ENCODE measurements at regions not wholly inside any gene's neighbourhood (a gene's known extent, or its start where the extent isn't known, plus 50 kb on each side); places are given as distances from the start of the nearest gene placed in this dataset.
A peak's percentile ranks its signal among the peaks of the same experiment; 100 is the strongest.

DNA sequence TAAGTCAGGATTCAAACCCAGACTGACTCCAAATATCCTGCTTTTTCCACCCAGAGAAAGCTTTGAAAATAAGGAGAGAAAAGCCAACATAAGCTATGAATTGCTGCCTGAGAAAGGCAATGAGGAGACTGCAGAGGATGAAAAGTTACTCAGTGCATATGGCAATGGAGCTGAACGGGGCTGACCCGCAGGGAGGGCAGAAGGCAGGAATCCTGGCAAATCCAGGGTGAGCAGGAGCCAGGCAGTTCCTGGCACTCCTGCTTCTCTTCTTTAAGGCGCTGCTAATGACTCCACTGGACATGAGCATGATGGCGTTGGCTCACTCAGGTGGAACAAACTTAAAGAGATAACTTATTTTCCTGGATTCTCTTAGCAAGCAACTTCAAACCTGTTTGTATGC lies 95.2 kb upstream of the TMCC3 start:
- DNase-seq: no peak

GRCh38 chr12:94743174-94743573 lies 92.8 kb upstream of the TMCC3 start:
- no peak for DNase-seq

- no peak for DNase-seq
Observed at GRCh38 chr12:94740601-94741362, 90.4 kb upstream of the TMCC3 start.

DNA sequence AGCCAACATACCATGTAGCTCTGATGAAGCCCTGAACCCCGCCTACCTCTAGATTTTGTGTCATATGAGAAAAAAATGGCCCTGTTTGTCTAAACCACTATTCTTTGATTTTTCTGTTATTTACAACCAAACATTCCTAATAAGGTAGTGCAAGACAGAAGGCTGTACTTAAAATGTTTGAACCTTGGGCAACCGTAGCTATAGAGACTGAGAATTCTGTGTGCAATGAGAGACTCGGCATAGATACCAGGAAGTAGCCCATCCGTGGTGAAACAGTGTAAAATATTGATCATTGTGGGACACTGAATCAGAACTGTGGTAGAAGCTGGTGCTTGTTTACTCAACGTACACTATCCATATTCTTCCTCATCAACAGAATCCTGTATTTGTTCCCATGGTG lies 86.5 kb upstream of the TMCC3 start:
- DNase-seq: no peak

DNA sequence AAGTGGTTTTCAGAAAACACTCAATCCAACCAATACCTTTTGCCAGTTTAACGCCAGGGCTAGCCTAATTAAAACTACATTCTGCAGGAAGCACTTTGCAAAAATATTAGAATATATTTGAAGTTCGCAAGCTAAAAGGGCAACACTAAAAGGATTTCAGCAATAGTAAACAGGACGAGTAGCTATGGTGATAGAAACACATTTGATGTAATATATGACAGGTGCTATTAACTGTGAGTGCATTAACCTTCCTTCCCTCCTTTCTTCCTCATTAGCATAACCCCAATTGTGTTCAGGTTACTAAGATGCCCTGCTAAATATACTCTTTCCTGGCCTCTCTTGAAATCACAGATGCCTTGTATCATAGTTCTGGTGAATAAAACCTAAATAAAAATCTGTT lies 85.6 kb upstream of the TMCC3 start:
- DNase-seq: peak; percentile 44

DNA sequence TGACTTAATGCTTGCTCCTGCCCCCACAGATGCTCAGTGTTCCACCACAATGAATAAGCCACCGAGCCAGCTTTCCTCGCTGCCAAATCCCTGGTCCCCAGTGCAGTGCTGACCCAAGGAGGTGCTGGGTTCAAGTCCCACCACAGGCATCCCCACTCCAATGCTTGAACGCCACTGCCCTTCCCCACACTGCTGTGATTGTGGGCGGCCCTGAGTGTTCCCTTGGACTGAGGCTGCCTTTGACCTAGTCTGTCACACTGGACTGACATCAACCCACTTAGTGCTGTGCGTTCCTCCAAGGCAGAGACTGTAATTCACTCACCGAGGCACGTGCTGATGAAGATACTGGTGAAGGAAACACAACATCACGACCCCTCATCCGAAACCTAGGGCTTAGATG lies 83.4 kb upstream of the TMCC3 start:
- DNase-seq: no peak

GRCh38 chr12:94732367-94732990 lies 82.1 kb upstream of the TMCC3 start:
- DNase-seq: no peak

DNA sequence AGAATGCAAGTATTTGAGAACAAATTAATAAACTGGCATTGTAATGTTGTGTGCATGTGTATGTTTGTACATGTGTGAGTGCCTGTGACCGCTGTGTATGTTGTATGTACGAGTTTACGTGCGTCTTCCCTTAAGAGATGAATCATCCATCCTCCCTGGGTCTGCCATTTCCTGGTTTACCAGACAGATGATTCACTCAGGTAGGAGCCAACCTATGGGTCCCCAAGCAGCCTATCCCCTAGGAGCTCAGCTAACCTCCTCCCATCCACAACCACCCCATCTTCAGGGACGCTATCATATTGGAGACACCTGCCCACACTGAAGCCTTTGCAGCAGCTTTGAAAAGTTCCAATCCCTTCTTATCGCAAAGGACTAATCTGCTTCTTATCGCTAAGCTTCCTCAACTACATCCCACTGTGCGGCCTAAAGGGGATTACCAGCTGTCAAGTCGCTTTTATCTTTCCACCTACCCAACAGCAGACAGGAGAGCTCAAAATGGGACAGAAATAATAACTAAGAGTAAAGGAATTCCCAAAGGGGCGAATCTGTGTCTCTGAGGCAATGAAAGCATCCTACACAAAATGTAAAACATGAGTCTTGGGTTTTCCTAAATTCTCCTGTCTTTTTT lies 81.5 kb upstream of the TMCC3 start:
- no peak for DNase-seq

GRCh38 chr12:94730847-94731246 lies 80.5 kb upstream of the TMCC3 start:
- DNase-seq: peak; percentile 84

DNA sequence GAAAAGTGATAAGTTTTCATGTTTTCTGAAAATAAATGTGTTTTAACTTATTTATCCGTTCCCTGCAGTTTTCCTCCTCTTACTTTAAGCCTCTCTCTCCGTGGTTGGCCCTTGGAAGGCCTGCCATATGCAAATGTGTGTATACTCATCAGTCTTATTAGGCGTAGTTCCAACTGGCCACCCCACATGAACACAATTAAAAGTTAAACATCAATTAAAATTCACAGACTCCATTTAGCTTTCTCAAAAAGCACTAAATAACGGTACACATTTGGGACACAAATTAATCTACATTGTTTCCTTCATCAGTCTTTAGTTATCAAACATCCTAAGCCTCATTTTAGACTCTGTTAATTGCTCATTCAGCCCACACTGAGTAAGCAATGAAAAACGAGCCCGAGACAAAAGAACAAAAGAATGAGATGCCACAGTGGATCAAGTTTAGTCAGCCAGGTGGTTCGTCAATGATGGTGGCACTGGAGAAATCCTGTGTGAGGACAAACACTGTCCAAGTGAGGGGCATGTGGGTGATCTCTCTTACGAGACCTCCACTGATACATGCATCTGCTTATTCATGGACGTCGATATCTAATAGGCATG lies 76.0 kb upstream of the TMCC3 start:
- no peak for DNase-seq

GRCh38 chr12:94725375-94726168 lies 75.2 kb upstream of the TMCC3 start:
- DNase-seq: no peak

DNA sequence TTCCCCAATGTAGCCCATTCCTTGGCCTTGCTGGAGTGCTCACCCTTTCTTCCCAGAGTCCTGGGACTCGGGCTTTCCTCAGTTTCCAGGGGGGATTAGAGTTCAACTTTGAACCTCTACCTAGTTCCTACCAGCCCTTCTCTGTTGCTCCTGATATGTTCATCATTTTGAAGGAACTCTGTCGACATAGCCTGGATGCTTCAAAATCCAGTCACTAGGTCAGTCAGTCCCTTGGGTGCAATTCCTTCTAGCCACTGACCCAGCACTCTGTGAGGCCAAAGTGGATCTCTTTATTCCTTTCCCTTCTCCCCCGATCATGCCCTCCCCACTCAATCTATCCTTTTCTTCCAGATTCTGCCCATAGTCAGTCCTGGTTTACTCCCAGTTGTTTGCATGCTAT lies 72.3 kb upstream of the TMCC3 start:
- no peak for DNase-seq

DNA sequence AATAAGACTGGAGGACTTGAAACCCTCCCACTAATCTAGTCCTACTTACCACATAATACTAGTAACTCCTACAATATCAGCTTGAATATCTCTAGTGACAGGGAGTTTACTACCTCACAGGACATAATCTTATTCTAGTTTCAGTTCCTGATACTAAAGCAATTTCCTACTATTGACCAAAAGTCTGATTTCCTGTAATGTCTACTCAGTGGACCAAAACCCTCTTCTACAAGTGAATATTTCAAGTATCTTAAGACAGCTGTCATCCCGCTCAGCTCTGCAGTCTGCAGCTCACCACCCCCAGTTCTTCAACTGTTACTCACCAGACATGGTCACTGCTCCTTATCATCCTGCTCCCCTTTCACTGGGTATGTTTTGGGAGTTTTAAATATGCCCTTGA lies 70.8 kb upstream of the TMCC3 start:
- DNase-seq: no peak

- DNase-seq: no peak
Observed at GRCh38 chr12:94718114-94718513, 67.8 kb upstream of the TMCC3 start.

GRCh38 chr12:94717656-94718055 lies 67.3 kb upstream of the TMCC3 start:
- no peak for DNase-seq

DNA sequence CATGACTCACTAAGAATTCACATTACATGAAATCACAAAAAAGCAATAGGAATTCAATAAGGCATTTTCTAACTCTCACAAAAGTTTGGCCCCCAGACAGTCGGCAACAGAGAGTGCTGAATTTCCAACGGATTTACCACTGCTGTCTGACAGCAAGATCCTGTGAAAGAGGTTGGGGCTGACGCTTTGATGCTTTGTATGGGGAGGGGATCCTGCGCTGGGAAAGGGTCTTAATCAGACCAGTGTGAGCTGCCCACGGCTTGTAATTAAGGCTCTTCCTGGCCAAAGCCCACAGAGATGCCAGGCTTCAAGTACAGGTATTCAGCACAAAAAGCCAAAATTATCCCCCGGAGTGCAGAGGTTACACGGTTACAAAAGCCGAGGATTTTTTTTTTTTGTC lies 66.8 kb upstream of the TMCC3 start:
- no peak for DNase-seq

DNA sequence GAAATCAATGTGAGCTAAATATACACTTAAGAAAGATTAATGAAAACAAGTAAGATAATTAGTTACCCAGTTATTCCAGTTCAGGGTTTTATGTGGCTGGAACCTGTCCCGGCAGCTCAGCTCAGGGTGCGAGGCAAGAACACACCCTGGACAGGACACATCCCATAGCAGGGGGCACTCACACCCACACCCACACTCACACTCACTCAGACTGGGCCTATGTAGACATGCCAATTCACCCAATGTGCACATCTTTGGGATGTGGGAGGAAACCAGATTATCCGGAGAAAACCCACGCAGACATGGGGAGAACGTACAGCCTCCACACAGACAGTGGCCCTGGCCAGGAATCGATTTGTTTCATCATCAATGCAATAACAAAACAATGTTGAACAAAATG lies 66.0 kb upstream of the TMCC3 start:
- DNase-seq: no peak

DNA sequence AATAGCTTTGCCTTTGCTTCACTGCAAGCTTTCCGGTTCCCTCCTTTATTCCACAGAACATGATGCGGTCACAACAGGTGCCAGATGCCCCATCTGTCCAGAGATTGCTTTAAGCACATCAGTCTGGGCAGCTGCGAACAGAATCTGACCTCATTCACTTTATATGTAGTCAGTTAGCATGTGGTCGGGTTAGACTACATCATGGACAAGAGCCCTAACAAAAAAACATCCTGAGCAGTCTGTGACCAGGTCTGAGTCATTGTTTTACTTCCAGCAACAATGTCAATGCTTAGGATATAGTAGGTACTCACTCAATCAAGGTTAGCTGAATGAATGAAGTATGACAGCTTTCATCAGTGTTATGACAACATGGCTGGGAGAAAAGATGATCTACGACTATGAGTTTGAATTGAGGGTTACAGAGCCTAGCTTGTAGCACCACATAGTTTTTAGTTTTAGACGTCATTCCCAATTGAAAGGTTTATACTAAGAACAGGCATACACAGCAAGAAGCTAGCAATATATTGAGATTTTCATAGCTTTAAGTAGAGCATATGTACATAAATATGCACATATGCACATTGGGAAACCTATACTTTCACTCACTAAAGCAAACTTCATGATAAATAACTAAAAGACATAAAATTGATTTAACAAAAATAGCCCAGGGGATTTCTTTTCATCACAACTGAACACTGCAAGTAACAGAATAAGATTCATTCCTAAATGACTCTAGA lies 64.2 kb upstream of the TMCC3 start:
- DNase-seq: no peak

- no peak for DNase-seq
Observed at GRCh38 chr12:94712815-94713515, 62.6 kb upstream of the TMCC3 start.

GRCh38 chr12:94710933-94711332 lies 60.6 kb upstream of the TMCC3 start:
- peak; percentile 9 for DNase-seq

DNA sequence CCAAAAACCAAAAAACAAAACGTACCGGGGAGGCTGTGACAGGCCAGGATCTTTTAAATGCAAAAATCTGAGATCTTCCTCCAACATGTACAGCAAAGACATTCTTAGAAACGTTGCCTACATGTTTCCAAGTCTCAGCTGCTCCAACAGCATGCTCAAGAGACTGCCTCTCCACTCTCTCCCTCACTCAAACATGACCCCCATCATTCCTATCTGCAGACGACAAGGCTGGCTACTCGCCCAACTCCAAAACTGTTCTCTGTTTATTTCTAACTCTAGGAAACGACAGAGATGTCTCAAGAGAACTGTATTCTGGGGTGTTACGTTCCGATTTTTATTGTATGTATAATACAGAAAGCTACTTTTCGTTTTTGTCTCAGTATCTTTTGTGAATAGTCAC lies 57.5 kb upstream of the TMCC3 start:
- DNase-seq: no peak

- no peak for DNase-seq
Observed at GRCh38 chr12:94707036-94707435, 56.7 kb upstream of the TMCC3 start.

Data from NCI-H1436 (cell line).